HG02870 (cell line): ENCODE measurements at regions not wholly inside any gene's neighbourhood (a gene's known extent, or its start where the extent isn't known, plus 50 kb on each side); places are given as distances from the start of the nearest gene placed in this dataset.
A peak's percentile ranks its signal among the peaks of the same experiment; 100 is the strongest.

Experiments
- ATAC-seq: cut with Tn5 transposase; IDR thresholded peaks from one replicate; pipeline ENCODE4 v1.9.1; 2021; ENCODE audit warnings: mild to moderate bottlenecking, moderate library complexity; ENCODE audit not compliant: unreplicated experiment

GRCh38 chr2:217723981-217724380 is 278.8 kb downstream of the TNS1 start:
- ATAC-seq = no peak

GRCh38 chr2:217722883-217723472 is 279.8 kb downstream of the TNS1 start:
- no peak for ATAC-seq

DNA sequence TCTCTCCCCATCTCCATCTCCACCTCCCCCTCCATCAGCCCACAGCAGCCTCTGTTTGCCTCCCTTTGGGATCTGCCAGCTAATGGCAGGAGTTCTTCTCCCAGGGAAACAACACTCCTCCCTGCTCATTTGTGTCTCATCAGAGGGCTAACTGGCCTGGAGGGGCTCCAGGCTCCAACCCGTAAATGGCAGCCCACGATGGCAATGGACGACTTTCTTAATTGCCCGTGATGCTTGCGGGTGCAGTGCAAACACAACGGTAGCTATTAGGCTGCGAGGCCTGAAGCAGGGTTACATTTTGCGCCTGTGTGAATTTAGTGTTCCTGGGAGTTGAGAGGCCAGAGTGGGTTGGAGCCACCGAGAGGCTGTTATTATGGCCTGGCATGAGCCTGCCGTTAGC is 285.1 kb downstream of the TNS1 start:
- ATAC-seq = no peak

DNA sequence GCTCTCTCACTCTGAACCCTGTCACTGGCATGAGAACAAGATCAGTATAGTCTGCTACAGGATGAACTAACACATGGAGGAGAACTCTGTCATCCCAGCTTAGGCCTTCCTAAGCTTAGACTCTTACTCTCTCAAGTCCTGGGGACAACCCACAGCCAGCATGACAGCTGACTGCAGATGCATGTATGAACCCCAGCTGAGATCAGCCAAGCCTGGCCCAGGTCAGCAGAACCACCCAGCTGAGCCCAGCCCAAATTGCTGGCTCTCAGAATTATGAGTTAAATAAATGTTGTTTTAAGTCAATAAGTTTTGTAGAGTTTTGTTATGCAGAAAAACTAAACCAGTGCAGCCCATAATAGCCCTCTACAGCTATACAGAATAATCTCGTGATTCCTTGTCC is 287.3 kb downstream of the TNS1 start:
- ATAC-seq = no peak

DNA sequence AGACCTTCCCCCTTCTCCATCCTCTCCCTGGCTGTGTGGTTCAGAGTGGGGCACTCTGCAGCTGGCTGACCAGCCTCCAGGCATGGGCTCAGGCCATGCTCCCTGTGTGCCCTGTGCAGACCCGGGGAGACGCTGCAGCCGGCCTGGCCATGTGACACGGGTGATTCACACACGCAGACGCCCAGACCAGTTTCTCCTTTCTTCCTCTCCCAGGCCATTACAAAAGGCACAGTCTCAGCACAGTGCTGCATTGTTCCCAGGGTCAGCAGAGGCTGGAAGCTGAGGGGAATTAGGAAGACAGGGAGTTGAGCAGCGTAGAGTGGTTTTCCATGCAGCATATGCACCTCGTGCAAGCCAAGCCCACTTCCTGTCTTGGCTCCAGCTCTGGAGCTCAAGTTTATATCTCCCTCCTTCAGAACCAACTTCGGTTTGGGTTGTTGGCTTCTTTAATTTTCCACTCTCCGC is 288.5 kb downstream of the TNS1 start:
- no peak for ATAC-seq

DNA sequence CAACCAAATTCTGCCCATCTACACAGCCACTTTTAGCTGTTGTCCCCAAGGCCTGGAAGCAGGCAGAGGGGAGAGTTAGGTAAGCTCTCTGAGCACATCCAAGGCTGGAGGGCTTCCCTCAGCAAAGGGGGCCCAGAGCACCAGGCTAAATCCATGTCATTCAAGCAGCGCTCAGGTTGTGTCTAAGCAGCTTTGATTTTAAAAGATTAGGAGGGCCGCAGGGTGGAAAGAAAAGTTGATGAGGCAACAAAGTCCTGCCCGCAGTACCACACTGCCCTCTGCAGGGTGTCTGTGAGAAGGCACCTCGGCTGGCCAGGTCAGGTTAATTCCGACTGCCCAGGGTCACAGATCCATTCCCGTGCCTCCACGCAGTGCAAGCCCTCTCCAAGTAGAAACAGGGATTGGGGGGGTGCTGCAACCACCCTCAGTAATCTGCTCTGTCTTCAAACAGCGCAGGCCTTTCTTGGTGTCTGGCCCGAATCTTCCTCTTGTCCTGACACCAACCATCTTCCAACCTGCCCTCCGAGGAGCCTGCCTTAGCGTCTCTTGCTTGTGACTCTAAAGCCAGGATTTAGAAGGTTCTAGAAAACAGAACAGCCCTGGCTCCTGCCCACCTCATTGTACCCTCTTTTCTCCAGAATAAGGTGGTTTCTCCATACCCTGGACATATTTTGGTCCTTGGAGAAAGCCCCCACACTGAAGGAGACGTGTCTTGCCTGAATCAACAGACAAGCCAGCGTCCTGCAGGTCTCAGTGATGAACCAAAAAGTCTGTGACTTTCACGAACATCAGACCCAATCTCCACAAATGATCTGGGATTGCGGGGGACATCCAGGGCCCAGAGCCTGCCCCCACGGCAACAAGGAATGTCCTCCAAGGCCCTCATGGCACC is 289.2 kb downstream of the TNS1 start:
- peak; percentile 59 for ATAC-seq

- ATAC-seq = no peak
Observed at GRCh38 chr2:217712431-217712830, 290.4 kb downstream of the TNS1 start.

DNA sequence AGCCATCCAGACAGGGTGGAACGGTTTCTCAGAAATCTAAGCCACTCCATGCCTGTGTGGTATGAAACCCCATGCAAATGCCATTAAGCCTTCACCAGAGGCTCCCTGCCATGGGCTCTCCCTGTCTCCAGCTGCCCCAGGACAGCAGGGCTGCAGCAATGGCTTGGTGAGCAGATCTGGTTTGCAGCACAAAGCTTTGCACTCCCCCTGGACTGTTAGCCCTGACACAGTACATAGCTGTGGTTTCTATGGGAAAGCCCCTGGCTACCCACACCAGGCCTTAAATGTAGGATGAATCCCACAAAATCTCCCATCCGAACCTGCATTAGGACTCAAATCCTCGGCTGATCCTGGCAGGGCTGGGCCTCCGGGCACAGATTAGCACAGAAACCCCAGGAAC is 291.6 kb downstream of the TNS1 start:
- ATAC-seq = no peak

DNA sequence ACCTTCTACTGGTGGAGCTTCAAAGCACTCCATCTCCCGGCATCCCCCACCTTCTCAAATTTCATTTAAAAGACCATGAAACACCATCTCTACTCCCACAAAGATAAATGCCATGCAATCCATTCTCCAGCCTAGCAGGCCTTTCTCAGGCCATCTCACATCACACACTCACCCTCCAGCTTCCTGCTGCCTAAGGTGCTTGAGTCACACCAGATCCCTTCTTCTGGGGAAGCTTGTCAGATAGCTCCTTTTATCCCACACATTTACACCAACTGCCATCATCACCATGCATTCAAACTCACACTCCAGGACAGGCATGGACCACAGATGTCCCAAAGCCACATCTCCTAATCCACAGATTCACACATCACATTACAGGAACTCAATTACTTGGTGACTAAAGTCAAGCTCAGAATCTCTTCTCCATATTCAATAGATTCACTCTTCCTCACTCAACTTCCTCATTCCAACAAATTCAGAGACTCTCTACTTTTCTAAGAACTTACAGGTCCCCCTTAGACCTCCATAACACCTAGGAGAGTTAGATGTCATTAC is 292.5 kb downstream of the TNS1 start:
- ATAC-seq = no peak

DNA sequence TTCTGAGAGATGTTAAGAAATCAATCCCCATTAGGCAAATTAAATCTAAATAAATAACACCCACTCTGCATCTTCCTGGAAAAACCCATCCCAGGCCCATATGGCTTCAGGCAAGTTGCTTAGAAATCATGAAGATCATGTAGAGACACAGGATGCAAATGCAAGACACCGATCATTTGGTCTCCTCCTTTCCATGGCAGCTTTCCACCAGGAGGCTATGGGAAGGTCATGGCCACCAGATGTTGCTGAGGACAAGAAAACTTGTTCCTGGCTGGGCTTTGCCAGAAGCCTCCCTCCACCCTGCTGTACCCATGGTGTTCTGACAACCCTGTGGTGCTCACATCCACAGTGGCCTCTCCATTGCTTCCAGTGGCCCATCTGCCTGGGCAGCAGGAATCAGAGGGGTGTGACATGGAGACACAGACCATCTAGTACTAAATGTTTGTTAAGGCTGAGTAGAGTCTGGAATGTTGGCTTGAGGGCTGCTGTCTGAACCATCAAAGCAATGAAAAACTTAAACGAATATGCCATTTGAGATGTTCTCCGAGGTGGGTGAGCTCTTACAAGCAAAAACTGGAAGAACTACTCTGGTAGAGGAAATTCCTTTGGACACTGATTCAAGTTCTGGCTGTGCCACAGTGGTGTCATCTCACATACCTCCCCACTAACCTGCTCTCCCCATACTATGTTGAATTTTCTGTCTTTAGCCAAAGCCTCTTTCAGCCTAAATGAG is 293.2 kb downstream of the TNS1 start:
- ATAC-seq = no peak

GRCh38 chr2:217707131-217707611 is 295.6 kb downstream of the TNS1 start:
- no peak for ATAC-seq

- no peak for ATAC-seq
Observed at GRCh38 chr2:217706513-217706912, 296.3 kb downstream of the TNS1 start.

GRCh38 chr2:217706095-217706494 is 296.7 kb downstream of the TNS1 start:
- no peak for ATAC-seq

DNA sequence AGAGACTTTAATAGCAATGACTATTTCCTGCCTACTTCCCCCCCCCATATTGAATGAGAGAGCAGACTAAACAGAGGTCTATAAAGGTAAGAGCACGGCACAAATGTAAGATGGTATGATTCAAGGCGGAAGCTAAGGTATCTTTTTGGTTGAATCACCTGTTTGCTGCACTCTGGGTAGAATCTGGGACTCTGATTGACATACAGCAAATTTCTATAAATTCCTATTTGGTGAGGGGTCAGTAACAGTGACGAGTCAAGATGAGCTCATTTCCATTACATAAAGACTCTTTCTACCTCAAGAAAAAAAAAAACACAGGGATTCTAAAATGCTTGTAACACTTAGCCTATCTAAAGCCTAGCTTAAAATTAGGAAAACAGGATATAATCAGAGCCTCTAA is 297.3 kb downstream of the TNS1 start:
- ATAC-seq = no peak

- ATAC-seq = no peak
Observed at GRCh38 chr2:217703999-217704398, 298.8 kb downstream of the TNS1 start.

DNA sequence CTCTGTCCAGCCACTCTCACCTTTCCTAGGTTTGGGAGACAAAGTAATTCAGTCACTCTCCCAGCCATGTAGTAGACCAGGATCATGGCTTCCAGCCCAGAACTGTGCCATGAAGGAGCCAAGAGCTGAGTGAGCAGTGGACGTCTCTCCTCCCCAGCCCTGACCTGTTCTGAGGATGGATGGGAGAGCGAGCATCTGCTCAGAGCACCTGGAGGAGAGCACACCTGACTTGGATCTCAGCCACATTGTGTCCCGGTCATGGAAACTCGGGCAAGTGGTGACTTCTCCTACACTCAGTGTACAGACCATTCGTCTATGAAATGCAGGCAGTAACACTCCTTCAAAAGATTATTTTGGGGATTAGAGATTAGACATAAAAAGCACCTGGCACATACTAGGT is 299.7 kb downstream of the TNS1 start:
- ATAC-seq = no peak

- no peak for ATAC-seq
Observed at GRCh38 chr2:217701622-217702021, 301.2 kb downstream of the TNS1 start.

DNA sequence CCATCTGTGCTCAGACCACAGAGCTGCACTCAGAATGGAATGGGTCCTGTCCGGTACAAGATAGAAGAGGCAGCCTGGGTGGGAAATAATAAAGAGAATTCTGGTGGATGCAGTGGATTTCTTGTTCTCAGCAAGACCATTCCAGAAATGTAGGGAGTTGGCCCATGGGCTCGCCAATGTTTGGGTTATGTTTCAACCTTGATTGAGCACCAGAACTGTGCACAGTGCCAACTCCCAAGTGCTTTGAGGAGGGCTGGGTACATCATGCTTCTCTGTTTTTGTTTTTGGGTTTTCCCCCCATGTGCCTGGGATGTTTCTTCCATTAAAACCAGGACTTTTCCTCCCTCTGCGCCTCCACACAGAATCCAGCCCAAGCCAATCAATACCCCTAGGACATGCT is 304.1 kb downstream of the TNS1 start:
- ATAC-seq = no peak

DNA sequence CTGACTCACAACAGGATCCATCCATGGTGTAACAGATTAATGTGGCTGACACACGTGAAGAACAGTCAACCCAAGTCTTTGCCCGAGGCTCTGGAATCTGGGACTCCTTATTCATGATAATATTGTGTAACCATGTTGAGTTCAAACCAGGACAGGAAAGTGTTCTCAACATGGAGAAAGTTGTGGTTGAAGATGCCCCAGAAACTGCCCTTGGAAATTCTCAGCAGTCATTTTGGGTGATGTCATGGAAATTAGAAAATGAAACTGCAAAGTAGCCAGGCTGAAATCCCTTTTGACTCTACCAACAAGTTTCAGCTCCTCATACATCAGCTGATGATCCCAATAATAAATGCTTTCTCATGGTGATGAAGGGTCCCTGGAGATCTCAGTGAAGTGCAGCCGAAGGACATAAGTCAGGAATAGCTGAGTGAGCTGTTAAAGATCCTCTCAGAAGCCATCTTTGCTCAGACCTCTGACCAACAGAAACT is 307.7 kb downstream of the TNS1 start:
- no peak for ATAC-seq

GRCh38 chr2:217694291-217694690 is 308.5 kb downstream of the TNS1 start:
- ATAC-seq = no peak

DNA sequence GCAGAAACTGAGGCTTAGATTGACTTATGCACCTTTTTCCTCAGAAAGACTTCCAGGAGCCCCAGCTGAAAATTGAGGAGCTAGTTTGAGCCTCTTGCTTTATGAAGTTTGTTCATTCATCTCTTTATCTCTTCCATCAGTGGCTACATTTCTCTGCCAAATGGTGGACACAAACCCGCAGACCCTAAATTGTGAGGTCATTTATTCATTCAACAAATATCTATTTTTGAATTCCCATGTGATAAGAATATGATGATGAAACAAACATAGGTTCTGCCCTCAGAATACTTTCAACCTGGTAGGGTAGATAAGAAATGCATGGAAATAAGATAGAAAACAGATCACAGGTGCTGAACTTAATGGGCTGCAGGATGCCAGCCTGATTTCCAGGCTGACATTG is 309.4 kb downstream of the TNS1 start:
- no peak for ATAC-seq
